GM19397 (cell line): ENCODE measurements at regions not wholly inside any gene's neighbourhood (a gene's known extent, or its start where the extent isn't known, plus 50 kb on each side); places are given as distances from the start of the nearest gene placed in this dataset.

ENCODE experiments used
- ATAC-seq: cut with Tn5 transposase; IDR thresholded peaks from one replicate; pipeline ENCODE4 v1.9.1; 2021; ENCODE audit warnings: mild to moderate bottlenecking, moderate library complexity; ENCODE audit not compliant: unreplicated experiment

DNA sequence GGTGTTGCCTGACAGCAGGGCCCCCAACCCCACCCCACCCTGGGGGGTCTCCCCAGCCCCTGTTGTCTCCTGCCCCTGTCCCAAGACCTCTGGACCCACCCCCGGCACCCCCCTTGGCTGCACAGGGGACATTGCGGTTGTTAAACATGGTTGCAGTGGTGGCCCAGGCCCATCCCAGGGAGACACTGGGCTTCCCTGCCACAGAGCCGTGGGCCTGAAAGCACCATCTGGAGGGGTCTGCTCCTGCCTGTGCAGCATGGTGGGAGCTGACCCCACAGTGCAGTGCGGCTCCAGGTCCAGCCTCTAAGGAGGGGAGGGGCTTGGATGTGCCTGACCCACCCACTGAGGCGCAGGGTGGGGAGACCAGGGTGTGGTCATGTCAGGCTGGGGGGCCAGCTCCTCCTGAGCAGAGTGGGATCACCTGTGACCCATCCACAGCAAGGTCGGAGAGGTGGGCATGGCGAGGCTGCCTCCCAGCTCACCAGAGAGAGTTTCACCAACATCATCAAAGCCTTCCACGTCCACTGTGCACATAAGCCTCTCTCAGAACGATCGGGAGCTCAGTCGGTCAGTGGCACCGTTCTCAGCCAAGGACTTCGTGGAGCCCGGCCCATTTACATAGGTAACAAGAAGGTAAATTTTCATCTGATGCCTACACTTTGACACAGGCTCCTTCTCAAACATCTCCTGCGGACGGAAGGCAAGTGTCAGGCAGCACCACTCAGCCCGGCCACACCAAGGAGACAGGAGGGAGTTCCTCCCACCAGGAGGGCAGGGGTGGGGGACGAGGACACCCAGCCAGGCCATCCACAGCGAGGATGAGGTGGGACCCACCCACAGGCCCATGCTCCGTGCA is 201.1 kb downstream of the BRD1 start:
- ATAC-seq = no peak

DNA sequence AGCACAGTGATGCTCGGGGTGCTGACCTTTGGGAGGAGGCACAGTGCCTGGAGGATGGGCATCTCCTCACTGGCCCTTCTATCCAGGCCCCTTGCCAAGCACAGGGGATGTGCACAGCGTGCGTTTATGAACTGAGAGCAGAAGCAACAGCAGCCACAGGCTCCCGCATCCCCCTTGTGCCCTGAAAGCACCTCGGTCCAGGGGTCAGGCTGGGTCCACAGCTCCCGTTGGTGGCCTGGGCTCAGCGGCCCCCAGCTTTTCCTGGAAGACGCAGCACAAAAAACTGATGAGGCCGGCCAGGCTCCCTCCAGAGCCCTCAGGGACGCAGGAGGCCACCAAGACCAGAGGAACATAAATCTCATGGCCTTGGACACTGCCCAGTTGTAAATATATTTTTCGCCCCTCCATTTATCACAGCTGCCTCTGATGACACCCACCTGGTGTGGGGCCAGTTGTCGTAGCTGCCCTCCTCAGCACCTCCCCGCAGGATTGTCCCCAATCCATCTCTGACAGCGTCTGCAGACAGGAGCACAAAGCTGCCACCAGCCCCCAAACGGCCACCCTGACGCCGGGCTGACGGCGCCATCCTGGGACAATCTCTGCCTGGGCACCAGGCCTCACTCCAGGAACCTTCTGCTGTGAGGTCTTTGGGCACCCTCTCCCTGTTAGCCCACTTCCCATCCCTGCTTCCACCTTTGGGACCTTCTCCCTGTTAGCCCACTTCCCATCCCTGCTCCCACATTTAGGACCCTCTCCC is 203.1 kb downstream of the BRD1 start:
- ATAC-seq = no peak

DNA sequence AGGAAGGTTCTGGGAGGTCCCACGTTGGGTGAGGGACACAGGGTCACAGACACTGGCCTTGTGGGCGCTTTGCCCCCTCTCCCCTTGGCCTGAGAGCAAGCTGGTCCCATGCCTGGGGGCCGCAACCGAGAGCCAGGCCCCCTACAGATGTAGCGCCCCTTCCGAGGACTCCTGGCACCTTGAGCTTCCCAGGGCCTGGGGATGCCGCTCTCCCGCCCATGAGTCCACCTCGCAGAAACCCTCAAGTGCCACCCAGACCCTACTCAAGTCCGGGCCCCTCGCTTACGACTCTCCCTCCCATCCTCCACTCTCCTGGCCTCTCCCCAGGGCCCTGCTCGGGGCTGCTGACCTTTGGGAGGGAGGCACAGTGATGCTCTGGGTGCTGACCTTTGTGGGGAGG is 204.0 kb downstream of the BRD1 start:
- ATAC-seq = no peak

DNA sequence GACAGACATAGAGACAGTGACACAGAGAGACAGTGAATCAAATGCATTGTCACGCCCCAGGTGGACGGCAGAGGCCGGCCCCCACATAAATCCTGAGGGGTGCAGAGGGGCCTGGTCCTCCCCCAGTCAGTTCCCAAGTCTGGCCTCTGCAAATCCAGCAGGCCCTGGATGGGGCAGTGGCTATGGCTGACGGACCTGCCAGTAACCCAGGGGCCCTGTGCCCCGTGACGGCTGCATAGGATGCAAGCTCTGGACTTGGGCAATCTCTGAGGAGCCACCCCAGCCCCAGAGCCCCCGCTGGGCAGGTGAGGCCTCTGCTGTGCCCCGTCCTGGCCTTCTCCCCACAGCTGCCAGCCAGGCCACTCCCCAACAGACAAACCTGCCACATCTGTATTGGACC is 204.5 kb downstream of the BRD1 start:
- ATAC-seq = no peak

DNA sequence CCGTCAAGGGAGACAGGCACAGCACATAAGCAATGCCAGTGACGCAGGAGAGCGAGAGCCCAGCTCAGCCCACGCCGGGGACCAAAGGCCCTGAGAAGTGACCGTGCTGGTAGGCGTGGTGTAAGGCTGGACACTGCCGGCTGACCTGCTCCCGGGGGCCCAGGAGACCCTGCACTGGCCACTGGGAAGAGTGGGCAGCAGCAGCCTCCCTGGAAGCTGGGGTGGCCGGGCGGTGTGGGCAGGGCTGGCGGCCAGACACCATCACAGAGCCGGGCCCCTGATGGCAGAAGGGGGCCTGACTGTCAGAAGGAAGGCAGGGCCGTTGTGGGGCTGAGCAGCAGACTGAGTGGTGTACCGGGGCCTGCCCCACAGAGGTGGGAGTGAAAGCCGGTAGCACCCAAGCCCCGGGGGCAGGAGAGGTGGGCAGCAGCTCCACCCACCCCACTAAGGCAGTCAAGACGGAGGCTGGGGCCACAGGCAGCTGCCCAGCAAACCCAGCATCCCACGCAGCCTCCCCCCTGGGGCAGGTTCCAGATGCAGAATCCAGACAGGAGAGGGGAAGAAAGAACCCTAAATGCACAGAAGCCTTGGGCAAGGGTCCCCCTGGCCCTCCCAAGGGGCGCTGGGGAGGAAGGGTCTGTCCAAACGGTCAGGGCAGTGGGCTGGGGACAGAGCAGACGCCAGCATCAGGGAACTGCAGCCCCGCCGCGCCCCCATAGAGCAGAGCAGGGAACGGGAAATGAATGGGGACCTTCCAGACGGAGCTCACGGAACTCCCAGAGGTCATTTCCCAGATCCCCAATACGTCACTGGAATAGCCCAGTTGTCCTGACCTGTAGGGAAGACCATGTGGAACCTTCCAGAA is 205.2 kb downstream of the BRD1 start:
- no peak for ATAC-seq

DNA sequence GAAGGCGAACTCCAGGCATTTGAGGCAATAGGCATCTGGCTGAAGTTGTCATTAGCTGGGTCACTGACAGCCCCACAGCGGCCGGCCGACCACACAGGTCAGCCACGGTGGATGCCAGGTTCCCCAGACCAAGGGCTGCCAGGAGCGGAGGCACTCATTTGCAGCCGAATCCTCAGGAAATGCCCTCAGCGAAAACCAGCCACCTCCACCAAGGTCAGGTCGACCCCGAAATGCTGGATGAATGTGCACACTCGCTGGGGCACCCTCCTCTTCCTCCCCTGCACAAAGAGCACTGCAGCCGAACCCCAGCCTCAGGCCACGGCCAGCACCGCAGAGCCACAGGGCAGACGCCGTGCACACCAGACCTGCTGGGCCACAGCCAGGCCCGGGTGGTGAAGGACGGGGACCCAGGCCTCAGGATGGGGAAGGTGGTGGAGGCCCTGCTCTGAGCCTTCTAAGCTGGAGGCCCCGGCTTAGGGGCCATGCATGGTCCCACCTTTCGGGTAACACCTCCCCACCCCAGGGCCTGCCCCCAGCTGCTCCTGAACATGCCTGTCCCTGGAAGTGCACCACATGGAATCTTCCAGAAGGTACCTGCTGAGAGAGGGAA is 206.0 kb downstream of the BRD1 start:
- no peak for ATAC-seq

DNA sequence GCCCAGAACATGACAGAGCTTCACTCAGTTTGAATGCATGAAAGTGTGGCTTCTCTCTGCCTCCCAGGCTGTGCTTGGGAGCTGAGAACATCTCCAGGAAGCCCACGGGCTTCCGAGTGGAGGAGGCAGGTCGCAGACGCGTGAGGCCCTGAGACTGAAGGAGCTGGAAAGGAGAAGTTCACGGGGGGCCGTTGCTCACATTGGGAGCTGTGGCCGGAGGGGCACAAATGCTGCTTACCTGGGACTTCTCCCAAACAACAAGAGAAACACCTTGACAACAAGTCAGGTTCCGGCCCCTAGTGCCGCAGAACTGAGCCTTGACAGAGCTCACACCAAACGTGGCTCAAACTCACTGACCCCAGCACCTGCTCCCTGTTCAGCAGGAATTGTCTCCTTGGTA is 207.0 kb downstream of the BRD1 start:
- no peak for ATAC-seq

DNA sequence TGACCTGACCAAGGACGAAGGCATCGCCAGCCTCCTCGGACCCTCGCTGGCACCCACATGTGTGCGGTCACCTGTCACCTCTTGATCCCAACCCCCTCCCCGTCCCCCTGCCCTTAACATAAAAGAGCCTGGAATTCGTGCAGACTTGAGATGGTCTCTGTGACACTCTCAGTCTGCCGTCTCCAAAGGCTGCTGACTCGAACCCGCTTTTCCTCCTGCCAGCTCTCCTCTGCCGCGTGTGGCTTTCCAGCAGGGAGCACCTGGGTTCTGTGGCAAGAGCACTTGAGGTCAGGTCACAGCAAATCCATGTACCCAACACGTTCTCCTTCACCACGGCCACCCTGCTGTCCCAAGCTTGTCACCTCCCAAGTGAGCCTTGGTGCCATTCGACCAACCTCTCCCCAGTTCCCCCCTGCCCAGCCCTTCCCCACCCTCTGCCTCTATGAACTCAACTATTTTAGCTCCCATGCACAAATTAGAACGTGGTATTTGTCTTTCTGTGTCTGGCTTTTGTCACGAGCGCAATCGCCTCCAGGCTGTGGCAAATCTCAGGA is 207.6 kb downstream of the BRD1 start:
- no peak for ATAC-seq

DNA sequence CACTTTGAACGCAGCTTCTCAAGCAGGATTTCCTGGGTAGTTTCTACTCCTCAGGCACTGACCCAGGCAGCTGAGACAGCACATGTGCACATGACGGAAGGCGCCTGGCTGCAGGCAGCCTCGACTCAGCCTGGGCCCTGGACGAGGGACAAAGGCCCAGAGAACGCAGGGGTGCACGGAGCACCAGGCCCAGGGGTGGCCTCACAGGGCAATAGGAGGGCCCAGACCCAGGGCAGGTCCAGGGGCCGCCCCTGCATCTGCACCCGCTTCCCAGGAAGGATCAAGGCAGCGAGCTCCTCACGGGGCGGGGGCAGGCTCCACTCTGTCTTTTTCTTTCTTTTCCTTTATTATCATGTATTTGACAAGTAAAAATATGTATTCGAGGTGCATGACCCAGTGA is 208.4 kb downstream of the BRD1 start:
- ATAC-seq = no peak

DNA sequence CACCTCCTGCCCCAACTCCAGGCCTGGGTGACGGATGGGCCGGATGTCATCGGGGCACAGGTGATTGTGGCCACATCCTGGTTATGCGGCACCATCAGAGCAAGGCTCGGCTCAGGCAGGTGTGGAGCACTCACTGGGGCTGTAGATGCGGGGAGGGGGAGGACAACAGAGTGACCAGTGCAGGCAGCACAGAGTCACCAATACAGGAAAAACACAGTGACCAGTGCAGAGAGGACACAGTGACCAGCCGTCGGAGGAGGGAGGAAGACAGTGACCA is 209.1 kb downstream of the BRD1 start:
- ATAC-seq = no peak

DNA sequence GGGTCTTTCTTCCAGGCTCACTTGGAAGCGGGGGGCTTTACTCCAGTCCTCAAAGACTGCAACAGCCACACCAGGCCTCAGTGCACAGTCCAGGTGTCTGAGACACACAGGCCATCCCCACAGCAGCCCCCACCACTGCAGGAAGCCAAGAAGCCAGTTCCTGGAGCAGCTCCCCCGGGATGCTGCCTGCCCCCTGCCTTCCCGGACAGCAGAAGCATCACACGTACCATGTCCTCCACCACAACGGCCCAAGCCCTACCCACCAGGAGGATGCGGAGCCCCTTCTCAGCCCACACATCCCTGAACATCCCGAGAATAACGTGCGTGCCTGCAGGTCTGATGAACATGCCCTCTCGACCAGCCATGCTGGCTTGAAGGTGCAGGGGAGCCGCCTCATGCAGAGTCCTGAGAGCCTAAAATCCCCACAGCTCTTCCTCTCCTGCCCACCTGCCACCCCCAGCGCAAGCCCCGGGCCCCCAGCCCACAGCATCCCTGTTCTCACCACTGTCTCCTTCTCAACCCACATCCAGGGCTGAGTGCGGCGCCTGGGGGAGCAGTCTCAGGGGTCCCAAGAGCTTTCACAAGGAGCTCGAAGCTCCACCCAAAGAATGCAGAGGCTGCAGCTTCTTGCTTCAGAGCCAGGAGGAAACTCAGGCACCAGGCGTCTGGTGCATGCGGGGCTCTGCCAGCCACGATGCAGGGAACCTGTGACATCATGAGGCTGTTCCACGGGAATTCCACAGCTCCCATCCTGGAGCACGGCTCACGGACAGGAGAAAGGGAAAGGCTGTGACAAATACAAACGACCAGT is 209.6 kb downstream of the BRD1 start:
- ATAC-seq = no peak

DNA sequence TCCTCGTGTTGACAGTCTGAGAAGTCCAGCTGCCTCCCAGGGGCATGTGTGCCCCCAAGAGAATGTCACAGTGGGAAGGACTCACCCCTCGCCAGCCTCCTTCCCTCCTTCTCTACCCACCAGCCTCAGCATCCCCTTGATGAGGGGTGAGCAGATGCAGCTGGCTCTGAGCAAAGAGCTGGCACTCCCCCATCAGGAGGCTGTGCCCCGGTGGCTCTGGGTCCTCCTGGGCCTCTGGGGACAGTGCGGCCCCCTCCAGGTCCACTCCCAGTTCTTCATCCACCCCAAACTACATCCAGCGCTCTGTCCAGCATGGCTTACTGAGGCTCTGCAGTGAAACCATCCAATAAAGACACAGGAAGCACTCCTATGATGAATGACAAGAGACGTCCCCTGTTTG is 210.4 kb downstream of the BRD1 start:
- ATAC-seq = no peak

DNA sequence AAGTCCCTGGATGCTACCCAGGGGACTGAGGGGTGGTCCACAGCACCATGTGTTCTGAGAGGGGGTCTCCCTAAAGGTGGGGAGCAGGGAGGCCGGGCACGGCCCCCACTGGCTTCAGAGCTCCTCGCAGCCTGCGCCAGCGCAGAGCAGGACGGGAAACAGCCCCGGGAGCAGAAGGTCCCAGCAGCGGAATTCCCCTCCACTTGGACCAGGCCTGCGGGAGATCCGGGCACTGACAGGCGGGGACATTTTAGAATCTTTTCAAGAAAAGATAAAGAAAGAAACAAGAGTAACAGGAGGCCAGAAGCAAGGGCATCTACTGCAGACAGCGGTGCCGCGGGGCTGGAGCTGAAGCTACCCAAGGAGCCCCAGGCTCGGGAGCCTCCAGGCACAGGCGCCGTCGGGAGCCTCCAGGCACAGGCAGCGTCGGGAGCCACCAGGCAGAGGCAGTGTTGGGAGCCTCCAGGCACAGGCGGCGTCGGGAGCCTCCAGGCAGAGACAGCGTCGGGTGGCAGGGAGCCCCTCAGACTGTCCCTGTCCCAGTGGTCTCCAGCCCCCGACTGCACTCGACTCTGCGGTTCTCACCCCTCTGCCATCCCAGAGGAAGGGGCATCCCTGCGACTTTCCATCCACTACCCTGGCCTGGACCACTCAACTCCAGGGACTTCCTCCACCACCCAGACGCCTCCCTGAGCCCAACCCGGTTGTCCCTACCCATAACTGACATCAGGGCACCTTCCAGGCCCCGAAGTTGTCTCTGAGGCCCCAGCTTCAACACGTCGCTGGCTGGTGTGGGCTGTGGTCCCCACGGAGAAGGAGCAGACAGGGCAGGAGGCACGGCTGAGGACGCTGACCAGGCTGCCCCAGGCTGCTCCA is 211.1 kb downstream of the BRD1 start:
- ATAC-seq = no peak

DNA sequence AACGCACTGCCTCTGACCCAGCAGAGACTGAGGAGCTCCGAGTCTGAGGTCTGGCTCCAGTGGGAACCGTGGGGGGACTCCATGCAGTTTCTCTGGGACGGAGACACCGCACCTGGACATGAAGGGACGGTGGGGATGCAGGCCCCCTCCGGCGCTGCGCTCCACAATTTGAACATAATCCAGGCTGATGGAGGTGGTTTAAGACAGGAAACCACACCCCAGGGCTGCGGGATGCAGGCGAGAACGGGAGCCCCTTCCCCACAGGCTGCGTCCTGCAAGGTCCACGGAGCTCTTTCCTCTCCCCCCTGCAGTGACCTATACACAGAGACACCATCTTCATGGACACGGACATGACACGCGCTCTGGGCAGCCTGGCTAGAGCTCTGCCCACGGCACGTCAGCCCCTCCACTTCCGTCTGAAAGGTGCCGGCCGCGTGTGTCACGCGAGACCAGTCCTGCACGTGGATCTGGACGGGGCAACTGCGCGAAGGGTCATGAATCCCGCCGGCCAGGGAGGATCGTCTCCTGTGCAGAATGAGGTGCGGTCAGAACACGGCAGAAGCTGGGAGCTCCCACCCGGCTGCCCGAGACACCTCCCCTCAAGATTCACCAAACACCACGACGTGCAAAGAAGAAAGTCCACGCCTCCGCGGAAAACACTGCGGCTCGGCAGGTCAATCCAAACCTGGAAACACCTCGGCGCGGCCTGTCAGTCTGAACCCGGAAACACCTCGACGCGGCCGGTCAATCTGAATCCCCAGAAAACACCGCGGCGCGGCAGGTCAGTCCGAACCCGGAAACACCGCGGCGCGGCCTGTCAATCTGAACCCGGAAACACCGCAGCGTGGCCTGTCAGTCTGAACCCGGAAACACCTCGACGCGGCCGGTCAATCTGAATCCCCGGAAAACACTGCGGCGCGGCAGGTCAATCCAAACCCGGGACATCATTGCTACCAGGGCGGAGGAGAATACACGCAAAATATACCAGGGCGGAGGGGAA is 212.4 kb downstream of the BRD1 start:
- ATAC-seq = no peak

DNA sequence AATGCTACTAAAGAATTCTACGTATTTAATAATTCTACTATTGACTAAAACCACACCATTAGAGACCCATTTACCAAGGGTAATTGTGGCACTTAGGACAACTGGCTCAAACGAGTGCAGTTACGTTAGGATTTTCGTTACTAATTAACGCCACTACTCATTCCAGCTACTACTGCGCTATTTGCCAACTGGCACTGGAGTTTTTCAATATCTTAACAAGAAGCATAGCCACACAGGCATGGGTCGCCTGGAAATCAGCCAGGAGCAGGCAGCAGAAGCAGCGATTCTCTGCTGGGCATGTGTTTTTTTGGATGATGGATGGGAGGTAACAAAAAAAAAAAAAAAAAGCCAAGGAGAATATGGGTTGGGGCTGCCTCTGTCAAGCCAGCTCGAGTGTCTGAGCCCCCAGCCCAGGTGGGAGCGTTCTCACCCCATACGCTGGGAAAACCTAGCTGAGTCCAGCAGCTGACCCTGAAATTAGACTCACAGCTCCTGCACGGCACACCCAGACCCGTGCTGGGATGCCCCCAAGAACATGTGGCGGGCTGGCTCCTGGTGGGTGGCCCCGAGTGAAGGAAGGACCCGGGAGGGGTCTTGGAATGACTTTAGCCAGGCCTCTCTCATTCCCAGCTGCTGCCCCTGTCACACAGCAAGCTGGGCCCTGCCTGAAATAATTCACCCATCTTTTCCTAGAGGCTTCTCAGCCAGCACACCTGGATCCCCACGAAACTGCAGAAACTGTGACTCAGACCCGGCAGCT is 214.0 kb downstream of the BRD1 start:
- ATAC-seq = no peak

DNA sequence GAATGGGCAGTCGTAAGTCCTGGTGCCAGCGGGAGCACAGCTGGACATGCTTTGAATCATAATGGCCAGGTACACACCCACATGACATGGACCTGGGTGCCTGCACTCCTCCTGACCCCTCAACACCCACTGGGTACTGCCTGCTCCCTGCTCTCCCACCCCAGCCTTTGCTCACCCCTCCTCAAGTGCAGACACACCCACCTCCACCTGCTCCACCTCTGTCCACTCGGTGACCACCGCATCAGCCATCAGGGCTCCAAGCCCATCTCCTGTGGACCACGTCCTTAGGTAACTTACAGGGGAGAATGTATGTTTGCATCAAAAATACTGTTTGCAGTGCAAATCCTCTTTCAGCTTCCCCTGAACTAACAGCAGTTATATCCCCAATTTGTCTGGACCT is 214.6 kb downstream of the BRD1 start:
- no peak for ATAC-seq

DNA sequence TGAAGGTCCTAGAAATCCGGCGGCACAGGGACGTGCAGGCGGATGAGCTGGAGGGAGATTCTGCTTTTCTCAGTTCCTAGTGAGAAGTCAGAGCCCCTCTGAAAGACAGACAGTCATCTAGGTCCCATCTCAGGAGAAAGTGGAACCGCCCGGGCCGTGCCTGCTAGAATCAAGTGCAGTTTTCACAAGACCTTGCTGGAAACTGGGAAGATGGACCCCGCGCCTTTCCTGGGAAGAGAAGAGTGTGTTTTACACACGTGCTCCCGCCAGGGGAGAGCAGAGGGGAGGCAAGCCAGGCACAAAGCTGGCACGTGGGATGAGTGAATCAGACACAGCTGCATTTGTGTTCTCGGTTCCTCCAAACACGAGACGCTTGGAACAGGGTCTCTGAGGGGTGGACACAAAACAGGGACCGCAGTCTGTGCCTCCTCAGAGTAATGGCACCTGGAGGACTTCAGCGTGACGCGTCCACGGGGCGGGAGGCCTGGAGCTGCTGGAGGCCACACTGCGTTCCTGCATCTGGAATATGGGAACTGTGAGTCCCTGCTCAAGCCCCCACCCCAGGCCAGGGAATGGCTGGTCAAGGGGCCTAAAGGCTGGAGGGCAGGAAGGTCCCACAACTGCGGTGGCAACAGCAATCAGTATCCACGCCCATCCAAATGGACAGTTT is 218.3 kb downstream of the BRD1 start:
- no peak for ATAC-seq
